ENCODE measurements at regions not wholly inside any gene's neighbourhood (a gene's known extent, or its start where the extent isn't known, plus 50 kb on each side); places are given as distances from the start of the nearest gene placed in this dataset.
"Not testable (repeated sequence)": the region's sequence is repeated elsewhere in the genome, so short reads cannot be mapped to it uniquely, and the experiment has no call there.

DNA sequence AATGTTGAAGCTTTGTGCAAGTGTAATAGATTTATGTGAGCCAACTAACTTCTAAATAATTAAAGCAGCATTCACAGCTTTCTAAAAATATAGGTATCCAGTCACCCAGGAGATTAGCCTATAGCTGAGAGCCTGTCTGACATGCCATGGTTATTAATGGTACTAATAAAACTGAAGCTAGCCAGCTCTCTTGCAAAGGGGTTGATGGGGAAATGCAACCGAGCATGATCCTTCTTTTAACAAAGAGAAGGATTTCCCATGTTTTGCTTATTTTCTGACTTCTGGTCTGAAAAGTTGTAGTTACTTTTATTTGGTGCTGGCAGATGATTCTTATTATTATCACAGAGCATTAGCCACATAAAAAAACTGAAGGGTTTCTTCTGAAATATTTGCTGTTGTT is 488.7 kb upstream of the CYLC2 start:
- DNase-seq (ENCODE audit: low spot score), result no peak

DNA sequence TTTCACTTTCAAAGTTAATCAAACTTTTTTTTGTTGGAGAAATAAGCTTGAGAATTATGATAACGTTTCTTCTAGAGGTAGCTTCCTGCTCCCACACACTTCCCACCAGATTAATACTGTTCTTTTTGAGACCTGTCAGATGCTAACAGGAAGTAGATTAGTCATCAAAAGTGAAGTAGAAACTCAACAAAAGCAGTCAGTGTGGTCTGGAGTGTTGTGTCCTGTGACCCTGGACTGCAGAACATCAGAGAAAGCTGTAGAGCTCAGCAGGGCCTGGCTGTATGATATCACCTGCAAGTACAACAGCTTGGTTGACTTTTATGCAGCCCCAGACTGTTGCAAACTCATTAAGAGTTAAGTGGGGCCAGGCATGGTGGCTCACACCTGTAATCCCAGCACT is 495.7 kb upstream of the CYLC2 start:
- DNase-seq (ENCODE audit: low spot score), result no peak

DNA sequence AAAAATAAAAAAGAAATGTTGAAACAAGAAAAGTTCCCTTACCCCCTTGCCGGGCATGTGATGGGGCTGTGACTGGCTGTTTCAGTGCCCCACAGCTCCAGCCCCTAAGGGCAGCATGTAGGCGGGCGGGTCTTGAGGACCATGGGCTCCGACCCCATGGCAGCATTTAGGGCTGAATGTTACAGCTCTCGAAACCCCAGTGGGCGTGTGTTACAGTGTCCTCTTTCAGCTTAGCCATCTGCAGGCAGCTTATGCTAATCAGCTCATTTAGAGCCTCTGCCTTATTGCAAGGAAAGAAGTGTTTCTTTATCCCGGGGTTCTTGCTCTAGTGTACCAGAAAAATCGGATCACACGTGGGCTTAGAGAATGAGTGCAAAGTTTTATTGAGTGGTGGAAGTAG is 497.4 kb upstream of the CYLC2 start:
- DNase-seq (ENCODE audit: low spot score), result no peak

DNA sequence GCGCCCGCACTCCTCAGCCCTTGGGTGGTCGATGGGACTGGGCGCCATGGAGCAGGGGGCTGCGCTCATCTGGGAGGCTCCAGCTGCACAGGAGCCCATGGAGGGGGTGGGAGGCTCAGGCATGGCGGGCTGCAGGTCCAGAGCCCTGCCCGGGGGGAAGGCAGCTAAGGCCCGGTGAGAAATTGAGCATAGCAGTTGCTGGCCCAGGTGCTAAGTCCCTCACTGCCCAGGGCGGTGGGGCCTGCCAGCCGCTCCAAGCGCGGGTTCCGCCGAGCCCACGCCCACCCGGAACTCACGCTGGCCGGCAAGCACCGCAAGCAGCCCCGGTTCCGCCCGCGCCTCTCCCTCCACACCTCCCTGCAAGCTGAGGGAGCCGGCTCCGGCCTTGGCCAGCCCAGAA is 508.2 kb upstream of the CYLC2 start:
- not testable (repeated sequence) for DNase-seq (ENCODE audit: low spot score)

DNA sequence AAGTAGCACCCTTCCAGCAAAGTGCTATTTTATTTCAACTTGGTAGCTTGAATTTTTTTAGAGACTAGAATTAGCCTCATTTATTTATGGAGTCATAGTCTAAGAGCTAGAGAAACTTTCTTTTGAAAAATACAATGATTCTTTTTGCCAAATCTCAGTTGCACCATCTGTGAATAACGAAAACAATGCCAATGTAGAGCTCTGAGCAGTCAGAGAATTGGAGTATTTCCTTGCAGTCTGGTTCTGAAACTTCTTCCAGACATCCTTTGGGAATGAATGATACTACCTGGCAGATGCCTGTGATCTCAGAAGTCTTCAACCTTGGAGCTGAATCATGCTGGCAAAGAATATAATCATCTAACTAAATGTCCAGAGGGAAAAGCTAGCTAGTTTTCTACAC is 511.5 kb upstream of the CYLC2 start:
- no peak for DNase-seq (ENCODE audit: low spot score)

DNA sequence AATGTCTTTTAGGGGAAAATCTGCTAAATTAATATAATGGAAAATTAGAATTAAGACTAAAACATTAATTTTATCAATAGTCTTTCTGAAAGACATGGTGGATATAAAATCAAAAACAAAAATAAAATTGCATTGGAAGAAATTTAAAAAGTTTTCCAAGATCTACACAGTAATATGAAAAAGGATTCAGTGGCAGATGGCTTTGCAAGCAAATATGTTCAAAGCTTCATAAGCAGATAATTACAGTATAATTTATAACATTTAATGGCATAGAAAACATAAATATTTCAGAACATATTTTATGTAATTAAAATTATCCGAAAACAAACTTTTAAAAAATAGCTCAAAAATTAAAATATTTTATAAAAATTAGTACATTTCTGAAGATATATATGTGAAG is 512.4 kb upstream of the CYLC2 start:
- DNase-seq (ENCODE audit: low spot score), result no peak

DNA sequence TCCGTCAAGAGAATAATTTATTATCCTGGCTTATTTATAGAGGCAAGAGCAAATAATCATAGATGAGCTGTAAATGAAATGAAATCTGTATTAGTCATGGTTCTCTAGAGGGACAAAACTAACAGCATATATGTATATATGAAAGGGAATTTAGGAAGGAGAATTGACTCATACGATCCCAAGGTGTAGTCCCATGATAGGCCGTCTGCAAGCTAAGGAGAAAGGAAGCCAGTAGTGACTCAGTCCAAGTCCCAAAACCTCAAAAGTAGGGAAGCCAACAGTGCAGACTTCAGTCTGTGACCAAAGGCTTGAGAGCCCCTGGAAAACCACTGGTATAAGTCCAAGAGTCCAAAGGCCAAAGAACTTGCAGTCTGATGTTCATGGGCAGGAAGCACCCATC is 515.9 kb upstream of the CYLC2 start:
- DNase-seq (ENCODE audit: low spot score), result no peak

DNA sequence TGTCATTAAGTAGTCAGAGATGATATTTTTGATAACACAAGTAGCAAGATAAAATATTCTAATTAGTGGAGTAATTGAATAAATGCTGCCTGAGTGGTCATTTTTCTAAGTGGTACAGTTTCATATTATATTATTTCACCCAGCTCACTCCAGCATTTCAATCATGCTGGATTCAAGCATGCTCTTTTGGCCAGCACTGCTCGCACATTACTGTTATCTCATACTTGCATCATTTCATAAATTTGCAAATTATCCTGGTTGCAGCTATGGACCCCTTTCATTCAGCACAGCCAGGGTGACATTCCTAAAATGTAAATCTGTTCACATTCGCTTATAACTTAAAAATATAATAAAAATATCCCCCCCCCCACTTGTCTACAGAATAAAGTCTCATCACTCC is 520.8 kb upstream of the CYLC2 start:
- DNase-seq (ENCODE audit: low spot score), result no peak

DNA sequence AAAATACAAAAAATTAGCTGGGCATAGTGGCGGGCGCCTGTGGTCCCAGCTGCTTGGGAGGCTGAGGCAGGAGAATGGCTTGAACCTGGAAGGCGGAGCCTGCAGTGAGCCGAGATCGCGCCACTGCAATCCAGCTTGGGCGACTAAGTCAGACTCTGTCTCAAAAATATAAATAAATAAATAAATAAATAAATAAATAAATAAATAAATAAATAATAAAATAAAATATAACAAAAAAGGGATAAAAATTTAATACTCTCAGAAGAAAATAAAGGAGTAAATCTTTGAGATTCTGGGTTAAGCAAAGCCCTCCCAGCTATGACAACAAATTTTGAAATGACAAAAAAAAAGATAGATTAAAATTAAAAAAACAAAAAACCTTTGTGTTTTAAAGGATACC is 525.7 kb upstream of the CYLC2 start:
- not testable (repeated sequence) for DNase-seq (ENCODE audit: low spot score)

DNA sequence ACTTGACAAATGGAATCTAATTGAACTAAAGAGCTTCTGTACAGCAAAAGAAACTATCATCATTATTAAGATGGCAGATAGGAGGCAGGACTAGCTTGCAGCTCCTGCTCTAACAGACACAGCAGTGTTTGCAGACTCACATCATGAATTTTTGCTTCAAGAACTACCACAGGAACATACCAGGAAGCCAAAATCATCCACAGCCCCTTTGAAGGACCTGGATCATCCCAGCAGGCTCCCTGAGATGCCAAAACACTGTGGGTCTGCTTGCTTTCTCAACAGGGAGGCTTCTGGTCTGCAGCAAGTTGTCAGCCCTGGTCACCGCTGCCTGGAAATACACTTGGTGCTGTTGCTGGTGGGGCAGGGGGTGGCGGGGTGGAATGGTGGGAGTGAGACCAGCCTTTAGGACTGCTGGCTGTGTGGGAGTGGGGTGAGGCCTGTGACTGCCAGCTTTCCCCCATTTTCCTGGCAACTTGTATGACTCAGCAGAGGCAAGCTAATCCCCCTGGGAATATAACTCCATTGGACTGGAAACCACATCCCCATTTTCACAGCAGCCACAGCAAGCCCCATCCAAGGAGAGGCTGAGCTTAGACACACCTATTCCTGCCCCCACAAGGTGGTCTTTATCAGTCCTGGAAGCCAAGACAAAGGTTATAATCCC is 533.8 kb upstream of the CYLC2 start:
- DNase-seq (ENCODE audit: low spot score), result no peak

DNA sequence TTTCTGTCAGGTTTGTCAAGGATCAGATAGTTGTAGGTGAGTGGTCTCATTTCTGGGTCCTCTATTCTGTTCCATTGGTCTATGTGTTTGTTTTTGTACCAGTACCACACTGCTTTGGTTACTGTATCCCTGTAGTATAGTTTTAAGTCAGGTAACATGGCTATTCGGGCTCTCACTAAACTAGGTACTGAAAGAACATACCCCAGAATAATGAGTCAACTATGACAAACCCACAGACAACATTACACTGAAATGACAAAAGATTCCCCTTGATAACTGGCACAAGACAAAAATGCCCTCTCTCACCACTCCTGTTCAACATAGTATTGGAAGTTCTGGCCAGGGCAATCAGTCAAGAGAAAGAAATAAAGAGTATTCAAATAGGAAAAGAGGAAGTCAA is 535.3 kb upstream of the CYLC2 start:
- DNase-seq (ENCODE audit: low spot score), result no peak

DNA sequence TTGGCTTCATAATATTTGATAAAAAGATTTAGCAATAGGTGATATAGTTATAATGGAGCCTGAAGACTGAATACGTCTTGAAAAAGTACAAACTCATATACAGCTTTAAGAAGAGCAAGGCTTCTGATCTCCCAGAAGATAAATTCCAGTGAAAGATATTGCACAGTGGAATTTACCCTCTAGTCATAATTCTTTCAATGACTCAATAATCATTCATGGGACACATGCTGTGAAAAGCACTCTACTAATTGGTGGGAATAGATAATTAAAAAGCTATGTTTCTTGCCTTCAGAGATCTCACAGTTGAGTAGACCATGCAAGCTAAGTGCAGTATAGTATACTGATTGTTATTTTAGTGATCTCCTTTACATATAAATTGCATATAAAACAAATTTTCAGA is 538.6 kb upstream of the CYLC2 start:
- DNase-seq (ENCODE audit: low spot score), result no peak

DNA sequence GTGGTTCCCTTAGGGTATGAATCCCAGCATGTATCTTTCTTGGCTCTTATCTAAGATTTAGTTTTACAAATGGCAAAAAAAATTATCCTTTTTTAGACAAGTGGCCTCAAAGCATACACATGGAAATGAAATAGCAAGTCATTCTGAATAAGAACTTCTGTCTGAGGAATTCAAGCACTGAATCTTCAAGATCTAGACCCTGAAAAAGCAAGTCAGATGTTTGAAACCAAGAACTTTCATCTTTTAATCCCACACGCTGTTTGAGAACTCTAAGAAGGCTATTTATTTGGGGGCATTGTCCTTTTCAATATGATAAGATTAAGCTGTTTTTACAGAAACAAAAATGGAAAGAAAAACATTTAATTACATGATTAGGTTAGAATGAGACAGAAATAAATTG is 549.2 kb upstream of the CYLC2 start:
- no peak for DNase-seq (ENCODE audit: low spot score)

DNA sequence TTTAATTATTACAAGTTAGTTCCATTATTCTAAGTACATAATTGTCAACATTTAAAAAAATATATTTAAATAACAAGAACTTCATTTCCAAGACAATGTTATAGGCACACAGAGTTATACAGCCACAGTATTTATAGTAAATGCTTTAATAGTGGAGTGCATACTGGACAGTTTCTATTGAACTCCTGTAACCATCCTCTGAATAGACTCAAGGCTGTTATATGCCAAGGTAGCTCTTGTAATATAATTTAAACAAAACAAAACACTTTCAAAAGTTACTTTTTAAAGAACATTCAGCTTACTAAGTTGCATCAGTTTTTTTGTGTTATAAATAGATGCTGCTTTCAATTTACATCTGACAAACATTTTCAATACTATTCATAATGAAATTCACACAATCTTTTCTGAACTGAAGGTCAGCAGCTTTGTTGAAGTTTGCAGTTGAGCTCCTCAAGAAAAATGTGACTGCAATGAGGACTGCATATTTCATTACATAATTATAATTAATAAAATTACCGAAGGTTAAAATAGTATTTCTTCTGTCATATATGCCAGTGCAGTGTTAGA is 549.9 kb upstream of the CYLC2 start:
- DNase-seq (ENCODE audit: low spot score), result no peak

DNA sequence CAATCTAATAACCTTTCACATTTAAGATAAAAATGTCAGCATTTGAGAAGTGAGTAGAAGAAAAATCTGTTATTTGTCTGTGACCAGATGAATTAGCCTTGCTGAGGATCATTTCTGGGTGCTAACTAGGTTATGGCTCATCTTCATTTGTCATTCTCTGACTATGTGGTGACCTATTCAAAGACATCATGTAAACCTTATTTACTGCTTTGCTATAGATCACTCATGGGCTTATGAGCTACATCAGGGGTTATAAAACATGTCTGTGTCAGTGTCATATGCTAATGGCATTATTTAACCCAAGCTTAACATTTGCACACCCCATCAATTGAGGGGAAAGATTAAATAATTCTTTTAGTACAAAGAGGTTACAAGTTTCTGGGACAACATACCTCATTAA is 555.5 kb upstream of the CYLC2 start:
- no peak for DNase-seq (ENCODE audit: low spot score)

DNA sequence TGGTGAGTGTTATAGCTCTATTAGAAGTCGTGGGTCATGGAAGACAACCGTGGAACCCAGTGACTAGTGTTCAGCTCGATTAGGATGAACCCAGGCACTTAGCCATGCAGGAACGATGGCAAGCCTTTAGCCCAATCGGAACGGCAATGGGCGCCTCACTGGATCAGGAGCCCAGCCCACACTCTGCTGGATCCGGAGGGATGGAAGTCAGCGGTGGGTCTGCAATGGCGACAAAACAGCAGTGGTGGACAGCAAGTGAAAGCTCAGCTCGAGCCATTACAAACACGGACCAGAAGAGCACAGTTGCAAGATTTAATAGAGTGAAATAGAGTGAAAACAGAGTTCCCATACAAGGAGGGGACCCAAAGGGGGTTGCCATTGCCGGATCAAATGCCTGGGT is 558.5 kb upstream of the CYLC2 start:
- DNase-seq (ENCODE audit: low spot score), result not testable (repeated sequence)

DNA sequence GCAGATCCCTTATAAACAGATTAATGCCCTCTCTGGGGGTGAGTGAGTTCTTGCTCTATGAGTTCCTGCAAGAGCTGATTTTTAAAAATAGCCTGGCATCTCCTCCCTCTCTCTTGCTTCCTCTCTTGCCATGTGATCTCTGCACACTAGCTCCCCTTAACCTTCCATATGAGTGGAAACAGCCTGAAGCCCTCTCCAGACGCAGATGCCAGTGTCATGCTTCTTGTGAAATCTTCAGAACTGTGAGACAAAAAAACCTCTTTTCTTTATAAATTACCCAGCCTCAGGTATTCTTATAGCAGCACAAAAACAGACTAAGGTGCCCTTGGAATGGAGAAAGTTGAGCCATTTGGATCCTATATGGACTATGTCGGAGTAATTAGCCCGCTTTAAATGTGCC is 559.7 kb upstream of the CYLC2 start:
- no peak for DNase-seq (ENCODE audit: low spot score)

DNA sequence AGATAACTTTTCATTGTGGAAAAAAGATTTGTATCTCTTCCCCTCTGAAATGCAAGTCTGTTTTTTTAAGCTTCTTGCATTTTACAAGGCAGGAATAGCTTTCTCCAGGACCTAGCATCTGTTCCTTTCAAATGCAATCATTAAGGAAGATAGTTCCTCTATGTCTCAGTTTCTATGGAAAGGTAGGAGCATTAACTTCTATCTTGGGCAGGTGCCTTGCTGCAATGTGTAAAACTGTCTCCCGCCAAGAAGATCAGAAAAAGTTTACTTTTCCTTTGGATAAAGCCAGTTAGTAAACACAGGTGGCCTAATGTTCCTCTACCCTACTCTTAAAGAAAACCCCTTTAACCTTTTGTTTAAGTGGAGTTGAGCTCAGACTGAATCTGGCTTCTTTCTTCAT is 560.6 kb upstream of the CYLC2 start:
- no peak for DNase-seq (ENCODE audit: low spot score)

DNA sequence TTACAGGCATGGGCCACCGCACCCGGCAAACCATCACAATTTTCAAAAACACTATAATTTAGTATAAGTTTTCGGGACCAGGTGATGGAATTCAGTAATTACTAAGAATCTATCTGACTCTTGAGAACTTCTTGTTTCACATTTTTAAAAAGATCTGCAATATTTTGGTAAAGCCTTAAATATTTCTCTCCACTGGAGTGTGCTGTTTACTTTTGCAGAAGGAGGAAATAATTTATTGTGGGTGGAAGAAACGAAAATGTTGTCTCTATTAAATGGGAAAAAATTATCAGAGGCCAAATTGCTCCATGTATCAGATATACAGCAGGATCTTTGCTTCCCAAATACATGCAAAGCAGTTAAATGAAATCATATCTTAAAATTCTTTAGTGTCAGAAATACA is 566.8 kb upstream of the CYLC2 start:
- no peak for DNase-seq (ENCODE audit: low spot score)

DNA sequence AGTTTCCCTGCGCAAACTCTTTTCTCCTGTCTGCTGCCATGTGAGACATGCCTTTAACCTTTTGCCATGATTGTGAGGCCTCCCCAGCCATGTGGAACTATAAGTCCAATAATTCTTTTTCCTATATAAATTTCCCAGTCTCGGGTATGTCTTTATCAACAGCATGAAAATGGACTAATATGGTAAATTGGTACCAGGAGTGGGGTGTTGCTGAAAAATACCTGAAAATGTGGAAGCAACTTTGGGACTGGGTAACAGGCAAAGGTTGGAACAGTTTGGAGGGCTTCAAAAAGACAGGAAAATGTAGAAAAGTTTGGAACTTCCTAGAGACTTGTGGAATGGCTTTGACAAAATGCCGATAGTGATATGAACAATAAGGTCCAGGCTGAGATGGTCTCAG is 578.9 kb upstream of the CYLC2 start:
- DNase-seq (ENCODE audit: low spot score), result not testable (repeated sequence)

DNA sequence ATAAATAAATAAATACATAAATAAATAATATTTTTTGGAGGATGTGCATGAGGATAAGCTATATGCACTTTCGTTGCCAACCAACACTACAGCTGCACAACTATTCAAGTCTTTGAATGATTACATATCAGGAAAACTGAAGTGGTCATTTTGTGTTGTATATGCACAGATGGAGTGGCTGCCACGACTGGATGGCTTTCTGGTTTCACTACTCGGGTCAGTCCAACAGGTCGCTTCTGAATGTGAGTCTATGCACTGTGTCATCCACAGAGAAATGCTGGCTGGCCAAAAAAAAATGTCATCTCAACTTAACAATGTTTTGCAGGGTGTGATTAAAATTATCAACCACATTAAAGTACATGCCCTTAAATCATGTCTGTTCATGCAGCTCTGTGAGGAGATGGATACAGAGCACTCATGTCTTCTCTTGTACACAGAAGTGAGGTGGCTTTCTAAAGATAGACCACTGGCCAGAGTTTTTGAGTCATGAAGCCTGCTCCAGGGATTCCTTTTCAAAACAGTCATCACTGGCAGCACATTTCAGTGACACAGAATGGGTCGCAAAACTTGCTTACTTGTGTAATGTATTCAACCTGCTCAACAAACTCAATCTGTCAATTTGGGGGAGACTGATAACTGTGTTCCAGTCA is 589.8 kb upstream of the CYLC2 start:
- DNase-seq (ENCODE audit: low spot score), result no peak

DNA sequence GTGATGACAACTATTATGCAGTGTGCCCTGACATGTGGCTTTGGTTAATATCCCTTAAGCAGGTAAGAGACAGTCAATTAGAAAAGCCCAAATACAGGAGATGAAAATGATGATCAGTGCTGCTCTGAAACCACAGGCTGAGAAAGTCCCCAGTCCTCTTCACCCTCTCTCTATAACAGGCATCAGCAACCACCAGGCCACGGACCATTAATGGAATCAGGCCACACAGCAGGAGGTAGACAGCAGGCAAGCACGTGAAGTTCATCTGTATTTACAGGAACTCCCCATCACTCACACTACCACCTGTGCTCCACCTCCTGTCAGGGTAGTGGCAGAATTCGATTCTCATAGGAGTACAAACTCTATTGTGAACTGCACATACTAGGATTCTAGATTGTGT is 591.6 kb upstream of the CYLC2 start:
- DNase-seq (ENCODE audit: low spot score), result no peak

DNA sequence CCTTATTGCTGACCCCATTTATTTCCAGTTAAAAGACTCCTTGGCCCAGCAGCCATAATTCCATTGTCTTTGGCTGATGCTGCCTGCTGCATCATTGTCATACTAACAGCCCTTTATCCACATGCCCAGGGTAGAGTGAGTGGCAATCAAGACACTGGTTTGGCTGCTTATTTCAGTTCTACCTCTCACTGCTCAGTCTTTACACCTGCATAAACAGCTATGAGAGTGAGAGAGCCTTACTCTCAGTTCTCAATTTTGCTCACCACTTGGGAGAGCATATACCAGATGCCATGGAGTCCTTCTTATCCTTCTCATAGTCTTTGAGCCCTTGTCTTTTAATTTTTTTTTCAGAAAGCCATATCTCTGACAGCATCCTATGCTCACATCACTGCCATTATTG is 596.9 kb upstream of the CYLC2 start:
- DNase-seq (ENCODE audit: low spot score), result no peak

DNA sequence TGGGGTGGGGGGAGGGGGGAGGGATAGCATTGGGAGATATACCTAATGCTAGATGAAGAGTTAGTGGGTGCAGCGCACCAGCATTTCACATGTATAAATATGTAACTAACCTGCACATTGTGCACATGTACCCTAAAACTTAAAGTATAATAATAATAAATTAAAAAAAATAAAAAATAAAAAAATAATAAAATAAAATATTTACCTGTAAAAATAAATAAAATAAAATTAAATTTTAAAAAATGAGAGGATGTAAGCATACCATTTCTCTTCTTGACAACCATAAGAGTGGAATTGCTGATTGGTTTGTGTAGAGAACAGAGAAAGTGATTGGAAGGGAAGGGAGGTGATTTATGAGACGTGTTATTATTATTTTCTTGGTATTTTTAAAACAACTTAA is 609.5 kb upstream of the CYLC2 start:
- DNase-seq (ENCODE audit: low spot score), result not testable (repeated sequence)
